OCI-LY1 (cell line): ENCODE measurements at regions not wholly inside any gene's neighbourhood (a gene's known extent, or its start where the extent isn't known, plus 50 kb on each side); places are given as distances from the start of the nearest gene placed in this dataset.

Experiments
- H2AFZ ChIP-seq: fragments of 200-600 bp; sonication (generic), shearing (Covaris generic); 2 replicates; pipeline ENCODE4 v1.6.0; 2014; ENCODE audit warnings: antibody characterized with exemption, mild to moderate bottlenecking, low read length
- H3F3A ChIP-seq: fragments of 200-600 bp; sonication (generic), shearing (Covaris generic); 2 replicates; pipeline ENCODE4 v1.6.0; 2014; ENCODE audit warnings: mild to moderate bottlenecking, antibody characterized with exemption, low read length, moderate library complexity; ENCODE audit not compliant: insufficient read depth
- H3K27ac ChIP-seq: fragments of 200-600 bp; sonication (generic); 2 replicates; pipeline ENCODE4 v1.5.1; 2014; ENCODE audit warnings: low read length, mixed run types, mild to moderate bottlenecking, low read depth; ENCODE audit not compliant: poor library complexity, severe bottlenecking
- H3K27me3 ChIP-seq: fragments of 200-600 bp; sonication (generic); 2 replicates; pipeline ENCODE4 v1.6.0; 2014; ENCODE audit warnings: antibody characterized with exemption, mild to moderate bottlenecking, low read length, moderate library complexity; ENCODE audit not compliant: insufficient read depth
- H3K36me3 ChIP-seq: fragments of 200-600 bp; sonication (generic); 2 replicates; pipeline ENCODE4 v1.6.1; 2014; ENCODE audit warnings: mild to moderate bottlenecking, antibody characterized with exemption, low read length, moderate library complexity, mixed read lengths; ENCODE audit not compliant: insufficient read depth
- H3K4me1 ChIP-seq: fragments of 200-600 bp; sonication (generic); 2 replicates; pipeline ENCODE4 v1.5.1; 2014; ENCODE audit warnings: mild to moderate bottlenecking, low read length, moderate library complexity; ENCODE audit not compliant: insufficient read depth, severe bottlenecking
- H3K4me2 ChIP-seq: fragments of 200-600 bp; sonication (generic), shearing (Covaris generic); 2 replicates; pipeline ENCODE4 v1.6.1; 2014; ENCODE audit warnings: low read length
- H3K4me3 ChIP-seq: fragments of 200-600 bp; sonication (generic); 2 replicates; pipeline ENCODE4 v1.5.1; 2014; ENCODE audit warnings: low read length, low read depth, mild to moderate bottlenecking, mixed read lengths; ENCODE audit not compliant: poor library complexity, severe bottlenecking
- H3K79me2 ChIP-seq: fragments of 200-600 bp; shearing (Covaris generic); 2 replicates; pipeline ENCODE4 v1.6.1; 2016; ENCODE audit warnings: mixed run types, low read length, mixed read lengths; ENCODE audit not compliant: insufficient read depth
- H3K9ac ChIP-seq: fragments of 200-600 bp; sonication (generic), shearing (Covaris generic); 2 replicates; pipeline ENCODE4 v1.6.1; 2014; ENCODE audit warnings: mild to moderate bottlenecking, low read length, mixed read lengths
- H3K9me2 ChIP-seq: fragments of 200-600 bp; sonication (generic), shearing (Covaris generic); 2 replicates; pipeline ENCODE4 v1.6.1; 2014; ENCODE audit warnings: low read depth, mild to moderate bottlenecking, low read length, mixed read lengths
- H3K9me3 ChIP-seq: fragments of 200-600 bp; shearing (Covaris generic); 2 replicates; pipeline ENCODE4 v1.6.1; 2014; ENCODE audit warnings: low read length, mixed read lengths
- H4K20me1 ChIP-seq: fragments of 200-600 bp; sonication (generic), shearing (Covaris generic); 2 replicates; pipeline ENCODE4 v1.6.0; 2016; ENCODE audit warnings: mild to moderate bottlenecking, low read length; ENCODE audit not compliant: insufficient read depth
- CTCF ChIP-seq: fragments of 200-600 bp; sonication (generic), shearing (Covaris generic); IDR thresholded peaks from 2 replicates; pipeline ENCODE4 v1.5.1; 2017; ENCODE audit warnings: mild to moderate bottlenecking, antibody characterized with exemption, low read length, moderate library complexity, mixed read lengths
- EZH2 ChIP-seq: fragments of 200-600 bp; sonication (generic), shearing (Covaris generic); IDR thresholded peaks from 2 replicates; pipeline ENCODE4 v1.8.0; 2017; ENCODE audit warnings: borderline replicate concordance, mixed run types, mild to moderate bottlenecking, antibody characterized with exemption, low read length, moderate library complexity, mixed read lengths

- Histone ChIP-seq H3F3A (no peaks in the 10 kb centered on the region), H3K27me3 (no peaks in the 10 kb centered on the region), H3K9ac (no peak overlapping the region), H3K9me2 (no peaks in the 10 kb centered on the region), H2AFZ (no peak overlapping the region), H3K36me3 (no peaks in the 10 kb centered on the region), H4K20me1 (no peaks in the 10 kb centered on the region), H3K4me1 (no peaks in the 10 kb centered on the region), H3K79me2 (no peaks in the 10 kb centered on the region), H3K9me3 (no peaks in the 10 kb centered on the region), H3K4me3 (no peak overlapping the region), H3K4me2 (no peak overlapping the region), H3K27ac (no peak overlapping the region)
- TF ChIP-seq EZH2, result no peak
- no peak for TF ChIP-seq CTCF
Observed at GRCh38 chr12:23193552-23193951, 568.6 kb downstream of the ETNK1 start.

- H2AFZ ChIP-seq, result no peak overlapping the region
- no peaks in the 10 kb centered on the region for H3K27me3 ChIP-seq
- no peaks in the 10 kb centered on the region for H3K79me2 ChIP-seq
- TF ChIP-seq CTCF (no peak), EZH2 (no peak)
- no peaks in the 10 kb centered on the region for H3F3A ChIP-seq
- no peaks in the 10 kb centered on the region for H3K4me1 ChIP-seq
- H3K36me3 ChIP-seq, result no peaks in the 10 kb centered on the region
- H3K4me2 ChIP-seq, result no peak overlapping the region
- no peak overlapping the region for H3K9ac ChIP-seq
- H3K9me2 ChIP-seq, result no peaks in the 10 kb centered on the region
- H3K27ac ChIP-seq, result no peak overlapping the region
- no peak overlapping the region for H3K4me3 ChIP-seq
- no peaks in the 10 kb centered on the region for H3K9me3 ChIP-seq
- H4K20me1 ChIP-seq, result no peaks in the 10 kb centered on the region
Observed at GRCh38 chr12:23197266-23197665, 572.3 kb downstream of the ETNK1 start.

GRCh38 chr12:23202728-23203127, 577.8 kb downstream of the ETNK1 start:
- no peaks in the 10 kb centered on the region for H3K79me2 ChIP-seq
- H3K4me3 ChIP-seq, result no peak overlapping the region
- no peak overlapping the region for H3K9ac ChIP-seq
- H3K9me3 ChIP-seq, result no peaks in the 10 kb centered on the region
- H2AFZ ChIP-seq, result no peak overlapping the region
- no peaks in the 10 kb centered on the region for H3K36me3 ChIP-seq
- H4K20me1 ChIP-seq, result no peaks in the 10 kb centered on the region
- no peak overlapping the region for H3K27ac ChIP-seq
- TF ChIP-seq EZH2 (no peak), CTCF (no peak)
- no peaks in the 10 kb centered on the region for H3K27me3 ChIP-seq
- H3K4me1 ChIP-seq, result no peaks in the 10 kb centered on the region
- no peaks in the 10 kb centered on the region for H3K9me2 ChIP-seq
- no peak overlapping the region for H3K4me2 ChIP-seq
- H3F3A ChIP-seq, result no peaks in the 10 kb centered on the region
